ENCODE measurements at regions not wholly inside any gene's neighbourhood (a gene's known extent, or its start where the extent isn't known, plus 50 kb on each side); places are given as distances from the start of the nearest gene placed in this dataset.

- H3K27me3 Mint-ChIP-seq (ENCODE audit: low read depth): no peaks in the 10 kb centered on the region
- no peak overlapping the region for H3K56ac ChIP-seq (ENCODE audit: insufficient read length, low read depth, low read length)
Measured at GRCh38 chr5:123245689-123246088, 156.6 kb downstream of the PRDM6 start.

More at GRCh38 chr5:123245689-123246088, 156.6 kb downstream of the PRDM6 start:
- Histone ChIP-seq H3K9ac (ENCODE audit: extremely low read depth, insufficient read length, low read length) (no peak overlapping the region), H2BK12ac (ENCODE audit: insufficient read length, low read depth, low read length) (no peak overlapping the region), H3K4me2 (ENCODE audit: insufficient read depth, insufficient read length, low read length) (no peak overlapping the region), H3K79me1 (ENCODE audit: insufficient read depth, low read depth, low read length, poor library complexity, severe bottlenecking) (no peaks in the 10 kb centered on the region), H4K20me1 (ENCODE audit: control insufficient read depth, insufficient read depth, insufficient read length) (no peaks in the 10 kb centered on the region), H3K79me2 (ENCODE audit: insufficient read depth, low read length) (no peaks in the 10 kb centered on the region), H4K5ac (ENCODE audit: insufficient read length, low read depth, low read length) (no peak overlapping the region), H2BK20ac (ENCODE audit: low read depth, low read length, poor library complexity, severe bottlenecking) (no peak overlapping the region), H2AK5ac (ENCODE audit: insufficient read length, low read length) (no peak overlapping the region), H4K91ac (ENCODE audit: insufficient read length, low read depth, low read length) (no peak overlapping the region), H3K27ac (ENCODE audit: insufficient read length, low read depth, low read length) (no peak overlapping the region), H2BK120ac (ENCODE audit: low read depth, low read length, poor library complexity, severe bottlenecking) (no peak overlapping the region), H3K9me3 (ENCODE audit: control insufficient read depth, low read depth, low read length) (no peaks in the 10 kb centered on the region), H3K23ac (ENCODE audit: insufficient read length, low read depth, low read length) (no peak overlapping the region), H3K18ac (ENCODE audit: insufficient read length, low read depth, low read length) (no peak overlapping the region), H3K4ac (ENCODE audit: low read depth, low read length) (no peak overlapping the region), H2BK5ac (ENCODE audit: insufficient read length, low read length) (no peak overlapping the region), H4K8ac (replicated peaks; ENCODE audit: insufficient read length, low read depth, low read length) (no peak overlapping the region), H3K27me3 (ENCODE audit: insufficient read depth, low read length) (no peaks in the 10 kb centered on the region), H2AFZ (ENCODE audit: low read length) (no peak overlapping the region), H3K14ac (ENCODE audit: insufficient read depth, low read length) (no peak overlapping the region), H3K23me2 (ENCODE audit: insufficient read length, low read depth, low read length, poor library complexity, severe bottlenecking) (no peaks in the 10 kb centered on the region), H3K4me1 (ENCODE audit: insufficient read depth, low read length) (peaks cover 2% of the 10 kb centered on the region; the same call in 1 of the 2 replicates), H2BK15ac (ENCODE audit: low read depth, low read length) (no peak overlapping the region), H3T11ph (ENCODE audit: low read length) (no peak overlapping the region)
- peaks cover 10 to 19% of the 10 kb centered on the region in 2 experiments for H3K9me3 Mint-ChIP-seq
- H3K27ac Mint-ChIP-seq: no peak overlapping the region
- H3K4me3 Mint-ChIP-seq: no peak overlapping the region
- TF ChIP-seq CTCF (conservative IDR thresholded peaks at IDR 0.05): no peak
- WGBS (ENCODE audit: extremely low coverage, insufficient read length, low lambda C conversion rate): no CpG with 5 or more reads among the region's 1 CpG
- DNase-seq: no peak
- peaks cover 8 to 21% (median 8%) of the 10 kb centered on the region in 3 experiments for H3K36me3 Mint-ChIP-seq (ENCODE audit: insufficient read depth in 1 of 3, low read depth in 3 of 3)
- peaks cover 14 to 20% of the 10 kb centered on the region in 2 experiments for H3K4me1 Mint-ChIP-seq
